Mucosa of descending colon (tissue), 3 donors: ENCODE measurements at regions not wholly inside any gene's neighbourhood (a gene's known extent, or its start where the extent isn't known, plus 50 kb on each side); places are given as distances from the start of the nearest gene placed in this dataset.

Experiments used
- ATAC-seq: fragments of 200-7000 bp; cut with Tn5 transposase; one replicate; pipeline ENCODE4 v1.9.1; 2020; ENCODE audit warnings: mild to moderate bottlenecking, moderate library complexity
- DNase-seq, 3 donors: peaks; one replicate each; pipeline ENCODE4 v3.0.0-alpha.2; 2020
- H3K36me3 ChIP-seq: fragments of 200-600 bp; one replicate; pipeline ENCODE4 v1.8.0; 2021; ENCODE audit warnings: low read depth, mild to moderate bottlenecking
- H3K4me1 ChIP-seq: fragments of 200-600 bp; one replicate; pipeline ENCODE4 v1.8.0; 2021; ENCODE audit warnings: low read depth, mild to moderate bottlenecking
- H3K4me3 ChIP-seq: fragments of 200-600 bp; one replicate; pipeline ENCODE4 v1.8.0; 2021; ENCODE audit warnings: mild to moderate bottlenecking
- H3K9me3 ChIP-seq: fragments of 200-600 bp; one replicate; pipeline ENCODE4 v1.8.0; 2021; ENCODE audit warnings: mild to moderate bottlenecking
- CTCF ChIP-seq: fragments of 200-600 bp; IDR thresholded peaks from one replicate; pipeline ENCODE4 v1.8.0; 2022; ENCODE audit warnings: antibody characterized with exemption, mild to moderate bottlenecking
- intact Hi-C, 2 donors: fragments of 100-400 bp; cut with DNase I in 1 of 2; cut with micrococcal nuclease in 1 of 2; formaldehyde crosslinking; loops; one replicate each; pipeline versions ENCODE4 v1.11.0 to v1.11.1; 2022; cut with DNase I, micrococcal nuclease
- donor health status: DM: no; HTN: no; CAD: no; lungs with moderate emphysema.
- donor health status: DM: no; HTN: no; CAD: no.
- donor health status: DM: no; HTN: yes; CAD: no.

- TF ChIP-seq CTCF = no peak
- H3K36me3 ChIP-seq = no peaks in the 10 kb centered on the region
- H3K4me3 ChIP-seq = no peak overlapping the region
- DNase-seq (no peak), ATAC-seq (no peak)
- H3K4me1 ChIP-seq = no peaks in the 10 kb centered on the region
- H3K9me3 ChIP-seq = no peaks in the 10 kb centered on the region
- intact Hi-C loops = no loop called here
Observed at GRCh38 chr9:118318770-118319431, 614.7 kb downstream of the TLR4 start.

- TF ChIP-seq CTCF = no peak
- DNase-seq = no peak
Observed at GRCh38 chr9:118321788-118322187, 617.6 kb downstream of the TLR4 start.

GRCh38 chr9:118324706-118325105 lies 620.5 kb downstream of the TLR4 start:
- Histone ChIP-seq H3K4me3 (no peak overlapping the region), H3K4me1 (no peaks in the 10 kb centered on the region), H3K36me3 (no peaks in the 10 kb centered on the region), H3K9me3 (no peaks in the 10 kb centered on the region)
- ATAC-seq = no peak
- TF ChIP-seq CTCF = no peak
- intact Hi-C loops = no loop called here
- DNase-seq = no peak

More at GRCh38 chr9:118321788-118322187, 617.6 kb downstream of the TLR4 start:
- Histone ChIP-seq H3K9me3 (no peaks in the 10 kb centered on the region), H3K36me3 (no peaks in the 10 kb centered on the region), H3K4me1 (no peaks in the 10 kb centered on the region), H3K4me3 (no peak overlapping the region)
- no peak for ATAC-seq
- intact Hi-C loops = no loop called here

- no peak for TF ChIP-seq CTCF
- H3K4me1 ChIP-seq = no peaks in the 10 kb centered on the region
- intact Hi-C loops = no loop called here
- H3K9me3 ChIP-seq = no peaks in the 10 kb centered on the region
- ATAC-seq (no peak), DNase-seq (no peak)
- H3K36me3 ChIP-seq = no peaks in the 10 kb centered on the region
- H3K4me3 ChIP-seq = no peak overlapping the region
Observed at GRCh38 chr9:118325757-118326156, 621.6 kb downstream of the TLR4 start.

GRCh38 chr9:118326326-118326725 lies 622.1 kb downstream of the TLR4 start:
- no peak for ATAC-seq
- intact Hi-C loops = no loop called here

More at GRCh38 chr9:118326326-118326725, 622.1 kb downstream of the TLR4 start:
- no peak for DNase-seq
- H3K4me1 ChIP-seq = no peaks in the 10 kb centered on the region
- no peak overlapping the region for H3K4me3 ChIP-seq
- H3K36me3 ChIP-seq = no peaks in the 10 kb centered on the region
- no peak for TF ChIP-seq CTCF
- H3K9me3 ChIP-seq = no peaks in the 10 kb centered on the region
